Tibial artery (tissue), 4 donors: ENCODE measurements at regions not wholly inside any gene's neighbourhood (a gene's known extent, or its start where the extent isn't known, plus 50 kb on each side); places are given as distances from the start of the nearest gene placed in this dataset.

ENCODE experiments used
- DNase-seq, 2 donors: peaks; one replicate each; pipeline ENCODE4 v3.0.0-alpha.2; 2019
- H3K27ac ChIP-seq, 2 donors: fragments of 200-600 bp; sonication (generic) in 1 of 2; 1 replicate in 1 of 2; 2 replicates in 1 of 2; pipeline ENCODE4 v1.5.1; 2018 to 2019; ENCODE audit warnings: mild to moderate bottlenecking in 1 of 2
- H3K27me3 ChIP-seq, 2 donors: fragments of 200-600 bp; sonication (generic) in 1 of 2; one replicate each; pipeline versions ENCODE4 v1.5.1 to v1.6.0; 2016 to 2019
- H3K36me3 ChIP-seq, 3 donors: fragments of 200-600 bp; sonication (generic) in 2 of 3; one replicate each; pipeline ENCODE4 v1.5.1; 2016 to 2019; ENCODE audit warnings: mild to moderate bottlenecking in 2 of 3
- H3K4me1 ChIP-seq, 4 donors: fragments of 200-600 bp; sonication (generic) in 2 of 4; 1 replicate in 3 of 4; 2 replicates in 1 of 4; pipeline ENCODE4 v1.5.1; 2016 to 2019
- H3K4me3 ChIP-seq, 2 donors: fragments of 200-600 bp; sonication (generic) in 1 of 2; 1 replicate in 1 of 2; 2 replicates in 1 of 2; pipeline ENCODE4 v1.5.1; 2018 to 2019; ENCODE audit warnings: mild to moderate bottlenecking in 2 of 2
- H3K9me3 ChIP-seq, 3 donors: fragments of 200-600 bp; sonication (generic) in 1 of 3; one replicate each; pipeline ENCODE4 v1.5.1; 2016 to 2019
- CTCF ChIP-seq, 2 experiments: fragments of 200-600 bp in 1 of 2; fragments of 450-650 bp in 1 of 2; IDR thresholded peaks; one replicate each; pipeline ENCODE4 v1.5.1; 2017 to 2019; ENCODE audit warnings: antibody characterized with exemption in 2 of 2, mild to moderate bottlenecking in 1 of 2, moderate library complexity in 1 of 2
- intact Hi-C: fragments of 100-400 bp; cut with DNase I; formaldehyde crosslinking; loops from one replicate; pipeline ENCODE4 v1.15.0; 2023; ENCODE audit warnings: low total_unique reads

- Histone ChIP-seq H3K36me3 (no peaks in the 10 kb centered on the region), H3K9me3 (peaks cover 0 to 15% (median 15%) of the 10 kb centered on the region in 3 donors), H3K27ac (no peak overlapping the region), H3K4me1 (no peaks in the 10 kb centered on the region), H3K4me3 (no peak overlapping the region), H3K27me3 (no peaks in the 10 kb centered on the region)
- no peak for TF ChIP-seq CTCF (IDR thresholded peaks at IDR 0.05)
- intact Hi-C loops, result no loop called here
- no peak for DNase-seq
Observed at GRCh38 chr6:23559587-23560343, 566.2 kb upstream of the NRSN1 start.

GRCh38 chr6:23561732-23562131 lies 564.3 kb upstream of the NRSN1 start:
- Histone ChIP-seq H3K9me3 (peaks cover 0 to 15% (median 15%) of the 10 kb centered on the region in 3 donors), H3K27me3 (no peaks in the 10 kb centered on the region), H3K27ac (no peak overlapping the region), H3K4me1 (no peaks in the 10 kb centered on the region), H3K4me3 (no peak overlapping the region), H3K36me3 (no peaks in the 10 kb centered on the region)
- intact Hi-C loops, result no loop called here
- TF ChIP-seq CTCF (IDR thresholded peaks at IDR 0.05), result no peak
- no peak for DNase-seq

GRCh38 chr6:23562554-23562953 lies 563.5 kb upstream of the NRSN1 start:
- Histone ChIP-seq H3K9me3 (peaks cover 0 to 15% (median 15%) of the 10 kb centered on the region in 3 donors), H3K4me1 (no peaks in the 10 kb centered on the region), H3K4me3 (no peak overlapping the region), H3K27me3 (no peaks in the 10 kb centered on the region), H3K27ac (no peak overlapping the region), H3K36me3 (no peaks in the 10 kb centered on the region)
- intact Hi-C loops, result no loop called here
- no peak for DNase-seq
- no peak for TF ChIP-seq CTCF (IDR thresholded peaks at IDR 0.05)

- DNase-seq, result no peak
- TF ChIP-seq CTCF (IDR thresholded peaks at IDR 0.05), result no peak
- peaks cover 0 to 15% (median 15%) of the 10 kb centered on the region in 3 donors for H3K9me3 ChIP-seq
- intact Hi-C loops, result no loop called here
- H3K36me3 ChIP-seq, result no peaks in the 10 kb centered on the region
- H3K4me3 ChIP-seq, result no peak overlapping the region
- no peak overlapping the region for H3K27ac ChIP-seq
- no peaks in the 10 kb centered on the region for H3K27me3 ChIP-seq
- no peaks in the 10 kb centered on the region for H3K4me1 ChIP-seq
Observed at GRCh38 chr6:23563323-23563722, 562.7 kb upstream of the NRSN1 start.

GRCh38 chr6:23566418-23566817 lies 559.6 kb upstream of the NRSN1 start:
- Histone ChIP-seq H3K36me3 (no peaks in the 10 kb centered on the region), H3K4me1 (no peaks in the 10 kb centered on the region), H3K9me3 (peaks cover 0 to 15% (median 15%) of the 10 kb centered on the region in 3 donors), H3K4me3 (no peak overlapping the region), H3K27me3 (no peaks in the 10 kb centered on the region), H3K27ac (no peak overlapping the region)
- TF ChIP-seq CTCF (IDR thresholded peaks at IDR 0.05), result no peak
- intact Hi-C loops, result no loop called here
- no peak for DNase-seq
